ENCODE measurements at regions not wholly inside any gene's neighbourhood (a gene's known extent, or its start where the extent isn't known, plus 50 kb on each side); places are given as distances from the start of the nearest gene placed in this dataset.

DNA sequence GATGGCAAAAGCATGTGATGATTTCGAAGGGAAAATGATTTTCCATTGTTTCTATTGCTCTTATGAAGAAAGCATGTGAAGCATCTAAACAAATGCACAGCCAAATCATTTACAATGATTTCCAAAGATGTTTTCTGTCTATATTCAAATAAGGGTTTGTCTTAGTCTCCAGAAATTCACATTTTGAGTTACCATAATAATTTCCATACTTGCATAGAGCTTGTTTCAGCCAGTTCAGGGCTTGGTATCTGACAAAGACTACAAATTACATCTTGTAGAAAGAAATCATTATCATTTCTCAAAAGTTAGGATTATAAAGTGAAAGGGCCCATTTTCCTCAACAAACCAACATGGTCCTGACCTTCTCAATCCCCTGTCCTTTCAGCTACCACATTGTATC is 74.4 kb upstream of the PLEKHG1 start:
- no peak for TF ChIP-seq HDAC6 (IDR thresholded peaks at IDR 0.05; ENCODE audit: low read depth, low read length)
- TF ChIP-seq SMARCC2 (IDR thresholded peaks at IDR 0.05), result no peak
- TF ChIP-seq KDM5A (IDR thresholded peaks at IDR 0.05; ENCODE audit: borderline replicate concordance, low read length), result no peak
- TF ChIP-seq TAF1 (CRISPR knock-in tag; IDR thresholded peaks at IDR 0.05), result no peak
- TF ChIP-seq MYNN (CRISPR knock-in tag; IDR thresholded peaks at IDR 0.05; ENCODE audit: low read depth), result no peak
- no peak for TF ChIP-seq BCL6 (CRISPR knock-in tag; IDR thresholded peaks at IDR 0.05)
- TF ChIP-seq, protein P1, sequence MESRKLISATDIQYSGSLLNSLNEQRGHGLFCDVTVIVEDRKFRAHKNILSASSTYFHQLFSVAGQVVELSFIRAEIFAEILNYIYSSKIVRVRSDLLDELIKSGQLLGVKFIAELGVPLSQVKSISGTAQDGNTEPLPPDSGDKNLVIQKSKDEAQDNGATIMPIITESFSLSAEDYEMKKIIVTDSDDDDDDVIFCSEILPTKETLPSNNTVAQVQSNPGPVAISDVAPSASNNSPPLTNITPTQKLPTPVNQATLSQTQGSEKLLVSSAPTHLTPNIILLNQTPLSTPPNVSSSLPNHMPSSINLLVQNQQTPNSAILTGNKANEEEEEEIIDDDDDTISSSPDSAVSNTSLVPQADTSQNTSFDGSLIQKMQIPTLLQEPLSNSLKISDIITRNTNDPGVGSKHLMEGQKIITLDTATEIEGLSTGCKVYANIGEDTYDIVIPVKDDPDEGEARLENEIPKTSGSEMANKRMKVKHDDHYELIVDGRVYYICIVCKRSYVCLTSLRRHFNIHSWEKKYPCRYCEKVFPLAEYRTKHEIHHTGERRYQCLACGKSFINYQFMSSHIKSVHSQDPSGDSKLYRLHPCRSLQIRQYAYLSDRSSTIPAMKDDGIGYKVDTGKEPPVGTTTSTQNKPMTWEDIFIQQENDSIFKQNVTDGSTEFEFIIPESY (CRISPR knock-in tag; IDR thresholded peaks at IDR 0.05), result no peak
- no peak for TF ChIP-seq TBX2 (CRISPR knock-in tag; IDR thresholded peaks at IDR 0.05; ENCODE audit: borderline replicate concordance)
- no peak for TF ChIP-seq ETV5 (CRISPR knock-in tag; IDR thresholded peaks at IDR 0.05; ENCODE audit: borderline replicate concordance)

Measured in HepG2 (cell line).